ENCODE measurements at regions not wholly inside any gene's neighbourhood (a gene's known extent, or its start where the extent isn't known, plus 50 kb on each side); places are given as distances from the start of the nearest gene placed in this dataset.

GRCh38 chr22:49271369-49271727 lies 556.3 kb downstream of the BRD1 start:
- TF ChIP-seq CTCF (IDR thresholded peaks at IDR 0.05): no peak
- no peak for TF ChIP-seq POLR2AphosphoS5 (IDR thresholded peaks at IDR 0.05)
- TF ChIP-seq POLR2A (IDR thresholded peaks at IDR 0.05): no peak
- no peak for TF ChIP-seq EP300 (IDR thresholded peaks at IDR 0.05)
